WTC11 (cell line): ENCODE measurements at regions not wholly inside any gene's neighbourhood (a gene's known extent, or its start where the extent isn't known, plus 50 kb on each side); places are given as distances from the start of the nearest gene placed in this dataset.

Source experiments
- ATAC-seq: fragments of 200-7000 bp; cut with Tn5 transposase; 2 replicates; pipeline ENCODE4 v1.10.0; 2021; ENCODE audit warnings: mild to moderate bottlenecking, moderate library complexity
- CTCF ChIA-PET: fragments of 300-600 bp; sonication (Branson Sonifier 250); formaldehyde crosslinking; loops from one replicate; lab custom pipeline; 2021; ENCODE audit warnings: antibody characterized with exemption; lab: Charles Lee
- POLR2A ChIA-PET: fragments of 350-600 bp; sonication (Branson Sonifier 250); formaldehyde crosslinking; loops from one replicate; lab custom pipeline; 2021; ENCODE audit warnings: antibody characterized with exemption; lab: Charles Lee
- DNase-seq: peaks from one replicate; pipeline ENCODE4 v3.0.0; 2021; ENCODE audit warnings: low spot score
- H3K27ac Mint-ChIP-seq: 2 replicates; pipeline ENCODE4 v1.8.0; 2021; ENCODE audit warnings: mixed read lengths
- H3K27me3 Mint-ChIP-seq: 2 replicates; pipeline ENCODE4 v1.8.0; 2021; ENCODE audit warnings: low read depth, mild to moderate bottlenecking, moderate library complexity, mixed read lengths
- H3K36me3 Mint-ChIP-seq: 2 replicates; pipeline ENCODE4 v1.8.0; 2021; ENCODE audit warnings: mixed read lengths
- H3K4me1 Mint-ChIP-seq: 2 replicates; pipeline ENCODE4 v1.8.0; 2022; ENCODE audit warnings: mixed read lengths
- H3K4me3 Mint-ChIP-seq: 2 replicates; pipeline ENCODE4 v1.8.0; 2021; ENCODE audit warnings: mild to moderate bottlenecking, moderate library complexity, mixed read lengths
- H3K9me3 Mint-ChIP-seq: 2 replicates; pipeline ENCODE4 v1.8.0; 2021; ENCODE audit warnings: mixed read lengths
- CDX4 ChIP-seq: fragments of 250-450 bp; sonication (Bioruptor Pico); IDR thresholded peaks from 2 replicates; pipeline ENCODE4 v1.9.0; 2021; ENCODE audit warnings: moderate library complexity, mild to moderate bottlenecking, inconsistent platforms, borderline replicate concordance
- ELF4 ChIP-seq: sonication (generic); formaldehyde crosslinking; IDR thresholded peaks from 2 replicates; pipeline ENCODE4 v1.8.1; 2022; ENCODE audit warnings: low read depth, mild to moderate bottlenecking, moderate library complexity, missing genetic modification reagents
- FOXK1 ChIP-seq: sonication (generic); formaldehyde crosslinking; IDR thresholded peaks from 2 replicates; pipeline ENCODE4 v1.8.0; 2022; ENCODE audit warnings: mild to moderate bottlenecking, moderate library complexity, missing genetic modification reagents
- NFYB ChIP-seq: sonication (generic); formaldehyde crosslinking; conservative IDR thresholded peaks from 2 replicates; pipeline ENCODE4 v1.8.0; 2022; ENCODE audit warnings: low read depth, missing genetic modification reagents
- OVOL2 ChIP-seq: fragments of 250-450 bp; sonication (Bioruptor Pico); IDR thresholded peaks from 2 replicates; pipeline ENCODE4 v1.9.0; 2021; ENCODE audit warnings: mild to moderate bottlenecking, borderline replicate concordance
- PREB ChIP-seq: sonication (generic); formaldehyde crosslinking; IDR thresholded peaks from 2 replicates; pipeline ENCODE4 v1.8.1; 2022; ENCODE audit warnings: mild to moderate bottlenecking, missing genetic modification reagents, moderate library complexity, borderline replicate concordance
- ZNF121 ChIP-seq: sonication (generic); formaldehyde crosslinking; IDR thresholded peaks from 2 replicates; pipeline ENCODE4 v1.8.0; 2023; ENCODE audit warnings: missing genetic modification reagents
- ZNF263 ChIP-seq: sonication (generic); formaldehyde crosslinking; IDR thresholded peaks from 2 replicates; pipeline ENCODE4 v1.8.1; 2022; ENCODE audit warnings: low read depth, mild to moderate bottlenecking, moderate library complexity, missing genetic modification reagents
- ZNF416 ChIP-seq: fragments of 250-450 bp; sonication (Bioruptor Pico); IDR thresholded peaks from 2 replicates; pipeline ENCODE4 v1.9.0; 2021; ENCODE audit warnings: mild to moderate bottlenecking, inconsistent platforms
- TF ChIP-seq, protein P1 (sequence below): sonication (generic); formaldehyde crosslinking; IDR thresholded peaks from 2 replicates; pipeline ENCODE4 v1.8.1; 2022; ENCODE audit warnings: missing genetic modification reagents, borderline replicate concordance
- TF ChIP-seq, protein P2 (sequence below): sonication (generic); formaldehyde crosslinking; IDR thresholded peaks from 2 replicates; pipeline ENCODE4 v1.8.1; 2023; ENCODE audit warnings: mild to moderate bottlenecking, missing genetic modification reagents, moderate library complexity
- TF ChIP-seq, protein P3 (sequence below): sonication (generic); formaldehyde crosslinking; IDR thresholded peaks from 2 replicates; pipeline ENCODE4 v1.8.0; 2022; ENCODE audit warnings: mild to moderate bottlenecking, missing genetic modification reagents
- TF ChIP-seq, protein P4 (sequence below): sonication (generic); formaldehyde crosslinking; IDR thresholded peaks from 2 replicates; pipeline ENCODE4 v1.8.0; 2022; ENCODE audit warnings: mild to moderate bottlenecking, missing genetic modification reagents
- TF ChIP-seq, protein P5 (sequence below): fragments of 250-450 bp; sonication (Bioruptor Pico); conservative IDR thresholded peaks from 2 replicates; pipeline ENCODE4 v1.9.0; 2021; ENCODE audit warnings: mild to moderate bottlenecking

DNA sequence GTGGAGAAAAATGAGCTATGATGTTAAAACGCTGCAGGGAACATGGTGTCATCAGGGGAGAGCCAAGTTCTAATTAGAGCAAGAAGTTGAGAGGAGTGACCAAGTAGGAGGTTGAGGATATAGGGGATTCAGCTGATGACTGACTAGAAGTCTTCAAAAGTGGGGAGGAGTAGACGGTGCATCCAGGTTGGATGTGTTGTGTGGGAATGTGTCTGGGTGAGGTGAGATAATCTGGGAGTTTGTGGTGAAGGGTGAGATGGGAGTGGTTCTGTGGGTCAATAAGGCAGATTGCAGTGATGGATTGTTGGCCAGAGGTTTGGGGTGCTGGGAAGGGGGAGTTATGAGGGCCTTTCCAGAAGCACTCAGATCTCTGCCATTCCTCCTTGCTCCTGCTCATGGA, 72.0 kb upstream of the IRF2BP2 start:
- H3K4me3 Mint-ChIP-seq = no peak overlapping the region
- POLR2A ChIA-PET = no interaction called here
- H3K27me3 Mint-ChIP-seq = no peaks in the 10 kb centered on the region
- H3K36me3 Mint-ChIP-seq = peaks cover 10% of the 10 kb centered on the region
- CTCF ChIA-PET = no interaction called here
- no peak for ATAC-seq
- H3K4me1 Mint-ChIP-seq = peaks cover 13% of the 10 kb centered on the region
- no peak for DNase-seq
- H3K9me3 Mint-ChIP-seq = peaks cover 19% of the 10 kb centered on the region
- H3K27ac Mint-ChIP-seq = no peak overlapping the region
- TF ChIP-seq OVOL2 (no peak), PREB (CRISPR knock-in tag) (no peak), FOXK1 (CRISPR knock-in tag) (no peak)

DNA sequence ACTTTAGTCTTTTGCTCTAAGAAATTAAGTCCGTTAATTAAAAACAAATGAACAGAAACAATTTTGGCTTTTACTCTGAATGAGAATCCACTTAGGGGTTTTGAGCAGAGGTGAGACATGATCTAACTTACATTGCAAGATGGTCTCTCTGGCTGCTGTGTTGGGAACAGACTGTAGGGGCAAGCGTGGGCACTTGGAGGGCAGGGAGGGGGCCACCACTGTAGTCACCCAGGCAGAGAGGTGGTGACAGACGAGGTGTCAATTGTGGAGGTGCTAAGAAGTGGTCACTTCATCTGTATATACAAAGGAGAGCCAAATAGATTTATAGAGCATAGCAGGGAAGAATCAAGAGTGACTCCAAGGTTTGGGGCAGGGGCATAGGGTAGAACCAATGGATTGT, 71.1 kb upstream of the IRF2BP2 start:
- TF ChIP-seq ZNF416 (CRISPR knock-in tag) (no peak), ELF4 (no peak), ZNF121 (CRISPR knock-in tag) (no peak), CDX4 (CRISPR knock-in tag) (no peak)
- TF ChIP-seq, all 79 proteins: peak for 0
- no peak overlapping the region for H3K4me3 Mint-ChIP-seq
- H3K36me3 Mint-ChIP-seq = peaks cover 8% of the 10 kb centered on the region
- peaks cover 18% of the 10 kb centered on the region for H3K4me1 Mint-ChIP-seq
- ChIA-PET POLR2A (no interaction called here), CTCF (no interaction called here)
- H3K27ac Mint-ChIP-seq = no peak overlapping the region
- H3K27me3 Mint-ChIP-seq = no peaks in the 10 kb centered on the region
- ATAC-seq (no peak), DNase-seq (no peak)
- H3K9me3 Mint-ChIP-seq = peaks cover 11% of the 10 kb centered on the region

GRCh38 chr1:234680331-234680904, 70.4 kb upstream of the IRF2BP2 start:
- TF ChIP-seq, protein P1, sequence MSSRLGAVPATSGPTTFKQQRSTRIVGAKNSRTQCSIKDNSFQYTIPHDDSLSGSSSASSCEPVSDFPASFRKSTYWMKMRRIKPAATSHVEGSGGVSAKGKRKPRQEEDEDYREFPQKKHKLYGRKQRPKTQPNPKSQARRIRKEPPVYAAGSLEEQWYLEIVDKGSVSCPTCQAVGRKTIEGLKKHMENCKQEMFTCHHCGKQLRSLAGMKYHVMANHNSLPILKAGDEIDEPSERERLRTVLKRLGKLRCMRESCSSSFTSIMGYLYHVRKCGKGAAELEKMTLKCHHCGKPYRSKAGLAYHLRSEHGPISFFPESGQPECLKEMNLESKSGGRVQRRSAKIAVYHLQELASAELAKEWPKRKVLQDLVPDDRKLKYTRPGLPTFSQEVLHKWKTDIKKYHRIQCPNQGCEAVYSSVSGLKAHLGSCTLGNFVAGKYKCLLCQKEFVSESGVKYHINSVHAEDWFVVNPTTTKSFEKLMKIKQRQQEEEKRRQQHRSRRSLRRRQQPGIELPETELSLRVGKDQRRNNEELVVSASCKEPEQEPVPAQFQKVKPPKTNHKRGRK = peak; percentile 81; the same call in 1 of the 2 replicates
- TF ChIP-seq, protein P2, sequence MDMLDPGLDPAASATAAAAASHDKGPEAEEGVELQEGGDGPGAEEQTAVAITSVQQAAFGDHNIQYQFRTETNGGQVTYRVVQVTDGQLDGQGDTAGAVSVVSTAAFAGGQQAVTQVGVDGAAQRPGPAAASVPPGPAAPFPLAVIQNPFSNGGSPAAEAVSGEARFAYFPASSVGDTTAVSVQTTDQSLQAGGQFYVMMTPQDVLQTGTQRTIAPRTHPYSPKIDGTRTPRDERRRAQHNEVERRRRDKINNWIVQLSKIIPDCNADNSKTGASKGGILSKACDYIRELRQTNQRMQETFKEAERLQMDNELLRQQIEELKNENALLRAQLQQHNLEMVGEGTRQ (CRISPR knock-in tag) = no peak
- Mint-ChIP-seq H3K27ac (no peak overlapping the region), H3K9me3 (peaks cover 4% of the 10 kb centered on the region), H3K4me3 (no peak overlapping the region), H3K4me1 (peaks cover 24% of the 10 kb centered on the region), H3K27me3 (peaks cover 3% of the 10 kb centered on the region; the same call in 1 of the 2 replicates), H3K36me3 (peaks cover 3% of the 10 kb centered on the region)
- ChIA-PET CTCF (no interaction called here), POLR2A (no interaction called here)
- ATAC-seq (no peak), DNase-seq (no peak)

DNA sequence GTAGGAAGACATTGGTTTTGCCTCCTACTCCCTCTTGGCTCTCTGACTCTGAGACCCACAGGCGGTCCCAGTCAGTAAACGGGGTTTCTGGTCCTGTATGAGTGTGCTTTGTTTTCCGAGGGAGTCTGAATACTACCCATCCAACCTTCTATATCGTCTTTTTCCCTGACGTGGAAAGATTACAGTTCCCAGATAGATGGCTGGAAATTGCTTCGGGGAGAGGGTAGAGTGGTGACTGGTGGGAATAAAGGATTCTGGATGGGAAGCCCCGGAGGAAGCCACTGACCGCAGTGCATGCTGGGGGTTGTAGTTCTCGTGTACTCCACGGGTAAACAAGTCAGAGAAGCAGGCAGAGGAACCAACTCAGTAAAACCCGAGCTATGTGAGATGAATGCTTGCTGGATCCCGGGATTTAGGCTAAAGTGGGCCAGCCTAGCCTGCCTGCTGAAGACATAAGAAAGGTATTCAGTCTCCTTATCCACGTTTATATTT, 66.2 kb upstream of the IRF2BP2 start:
- H3K27me3 Mint-ChIP-seq = peaks cover 9% of the 10 kb centered on the region; the same call in 1 of the 2 replicates
- TF ChIP-seq ZNF263 (CRISPR knock-in tag) (no peak), FOXK1 (CRISPR knock-in tag) (peak; percentile 42; the same call in 1 of the 2 replicates), NFYB (CRISPR knock-in tag) (no peak)
- TF ChIP-seq, protein P3, sequence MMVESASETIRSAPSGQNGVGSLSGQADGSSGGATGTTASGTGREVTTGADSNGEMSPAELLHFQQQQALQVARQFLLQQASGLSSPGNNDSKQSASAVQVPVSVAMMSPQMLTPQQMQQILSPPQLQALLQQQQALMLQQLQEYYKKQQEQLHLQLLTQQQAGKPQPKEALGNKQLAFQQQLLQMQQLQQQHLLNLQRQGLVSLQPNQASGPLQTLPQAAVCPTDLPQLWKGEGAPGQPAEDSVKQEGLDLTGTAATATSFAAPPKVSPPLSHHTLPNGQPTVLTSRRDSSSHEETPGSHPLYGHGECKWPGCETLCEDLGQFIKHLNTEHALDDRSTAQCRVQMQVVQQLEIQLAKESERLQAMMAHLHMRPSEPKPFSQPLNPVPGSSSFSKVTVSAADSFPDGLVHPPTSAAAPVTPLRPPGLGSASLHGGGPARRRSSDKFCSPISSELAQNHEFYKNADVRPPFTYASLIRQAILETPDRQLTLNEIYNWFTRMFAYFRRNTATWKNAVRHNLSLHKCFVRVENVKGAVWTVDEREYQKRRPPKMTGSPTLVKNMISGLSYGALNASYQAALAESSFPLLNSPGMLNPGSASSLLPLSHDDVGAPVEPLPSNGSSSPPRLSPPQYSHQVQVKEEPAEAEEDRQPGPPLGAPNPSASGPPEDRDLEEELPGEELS (CRISPR knock-in tag) = 0 out of 2 replicates have a peak, but pooled peaks have one; percentile 29
- TF ChIP-seq, protein P4, sequence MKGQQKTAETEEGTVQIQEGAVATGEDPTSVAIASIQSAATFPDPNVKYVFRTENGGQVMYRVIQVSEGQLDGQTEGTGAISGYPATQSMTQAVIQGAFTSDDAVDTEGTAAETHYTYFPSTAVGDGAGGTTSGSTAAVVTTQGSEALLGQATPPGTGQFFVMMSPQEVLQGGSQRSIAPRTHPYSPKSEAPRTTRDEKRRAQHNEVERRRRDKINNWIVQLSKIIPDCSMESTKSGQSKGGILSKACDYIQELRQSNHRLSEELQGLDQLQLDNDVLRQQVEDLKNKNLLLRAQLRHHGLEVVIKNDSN = no peak
- TF ChIP-seq, protein P5, sequence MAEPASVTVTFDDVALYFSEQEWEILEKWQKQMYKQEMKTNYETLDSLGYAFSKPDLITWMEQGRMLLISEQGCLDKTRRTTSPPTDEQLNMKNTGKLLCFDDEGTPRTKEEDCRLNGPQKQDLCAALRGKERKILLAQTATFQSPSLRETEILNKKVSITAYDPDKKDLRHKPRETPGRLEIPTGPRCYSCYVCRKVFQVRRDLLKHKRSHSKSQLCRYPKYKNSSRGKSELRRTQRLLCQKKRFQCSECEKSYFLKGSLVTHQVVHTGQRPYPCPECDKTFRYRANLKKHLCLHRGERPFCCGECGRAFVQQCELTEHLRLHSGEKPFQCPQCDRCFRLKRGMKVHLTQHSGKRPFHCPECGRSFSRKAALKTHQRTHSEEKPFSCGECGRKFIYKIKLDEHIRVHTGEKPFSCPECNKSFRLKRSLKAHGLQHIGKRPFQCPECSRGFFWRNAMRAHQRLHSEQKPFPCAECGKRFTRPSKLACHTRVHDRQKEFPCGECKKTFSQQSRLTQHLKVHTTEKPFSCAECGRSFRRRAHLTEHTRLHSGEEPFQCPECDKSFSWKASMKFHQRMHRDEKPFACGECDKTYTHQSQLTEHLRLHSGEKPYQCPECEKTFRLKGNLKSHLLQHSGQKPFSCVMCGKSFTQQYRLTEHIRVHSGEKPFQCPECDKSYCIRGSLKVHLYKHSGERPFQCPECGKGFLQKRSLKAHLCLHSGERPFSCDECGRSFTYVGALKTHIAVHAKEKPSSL = no peak
- no peaks in the 10 kb centered on the region for H3K36me3 Mint-ChIP-seq
- peak; percentile 99 for ATAC-seq
- no peaks in the 10 kb centered on the region for H3K9me3 Mint-ChIP-seq
- H3K27ac Mint-ChIP-seq = no peak overlapping the region
- POLR2A ChIA-PET = no interaction called here
- CTCF ChIA-PET = interaction anchor here (1.0 kb wide), 1 partner anchor 417 kb away, joined by 4 read pairs; no protein-coding TSS in a partner anchor
- H3K4me3 Mint-ChIP-seq = peak overlapping the region; percentile 67
- DNase-seq = peak; percentile 80
- peaks cover 11% of the 10 kb centered on the region for H3K4me1 Mint-ChIP-seq
